ENCODE measurements at regions not wholly inside any gene's neighbourhood (a gene's known extent, or its start where the extent isn't known, plus 50 kb on each side); places are given as distances from the start of the nearest gene placed in this dataset.

DNA sequence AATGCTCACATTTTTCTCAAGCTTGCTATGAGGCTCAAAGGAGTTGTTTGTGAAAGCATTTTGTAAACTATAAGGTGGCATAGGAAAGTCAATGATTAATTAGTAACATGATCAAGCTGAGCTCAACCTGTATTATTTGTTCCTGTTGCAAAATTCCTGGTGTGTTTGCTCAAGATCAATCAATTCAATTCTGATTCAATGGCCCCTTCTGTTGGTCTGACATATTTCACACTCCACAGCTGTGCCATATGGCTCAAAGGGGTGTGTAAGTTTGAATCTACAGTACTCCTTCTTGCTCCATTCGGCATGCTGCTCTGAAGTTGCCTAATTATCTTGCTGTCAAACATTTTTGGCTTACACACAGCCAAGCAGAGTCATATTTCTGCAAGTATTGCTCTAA lies 341.6 kb upstream of the LRP1B start (continued):
- TF ChIP-seq, protein P1, sequence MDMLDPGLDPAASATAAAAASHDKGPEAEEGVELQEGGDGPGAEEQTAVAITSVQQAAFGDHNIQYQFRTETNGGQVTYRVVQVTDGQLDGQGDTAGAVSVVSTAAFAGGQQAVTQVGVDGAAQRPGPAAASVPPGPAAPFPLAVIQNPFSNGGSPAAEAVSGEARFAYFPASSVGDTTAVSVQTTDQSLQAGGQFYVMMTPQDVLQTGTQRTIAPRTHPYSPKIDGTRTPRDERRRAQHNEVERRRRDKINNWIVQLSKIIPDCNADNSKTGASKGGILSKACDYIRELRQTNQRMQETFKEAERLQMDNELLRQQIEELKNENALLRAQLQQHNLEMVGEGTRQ (IDR thresholded peaks at IDR 0.05; ENCODE audit: low read length): no peak
- TF ChIP-seq SP1 (IDR thresholded peaks at IDR 0.05; ENCODE audit: low read depth, low read length): no peak
- TF ChIP-seq KDM1A (IDR thresholded peaks at IDR 0.05; ENCODE audit: borderline replicate concordance, low read length): no peak
- no peak for TF ChIP-seq CREB1 (IDR thresholded peaks at IDR 0.05)
- no peak for TF ChIP-seq TBP (IDR thresholded peaks at IDR 0.05; ENCODE audit: low read depth, low read length)

Measured in H1 (cell line).